Activated naive CD4-positive, alpha-beta T cell treated with anti-CD3 and anti-CD28 coated beads, Interleukin-2, amount 50 U/mL, for 16 hours (primary cell): ENCODE measurements at regions not wholly inside any gene's neighbourhood (a gene's known extent, or its start where the extent isn't known, plus 50 kb on each side); places are given as distances from the start of the nearest gene placed in this dataset.

Experiments
- DNase-seq: peaks from one replicate; pipeline ENCODE4 v3.0.0-alpha.2; 2020

- no peak for DNase-seq
These were observed 356.8 kb downstream of the LMO4 start for GRCh38 chr1:87685311-87686135.

GRCh38 chr1:87686136-87686495 lies 357.4 kb downstream of the LMO4 start:
- DNase-seq = no peak

DNA sequence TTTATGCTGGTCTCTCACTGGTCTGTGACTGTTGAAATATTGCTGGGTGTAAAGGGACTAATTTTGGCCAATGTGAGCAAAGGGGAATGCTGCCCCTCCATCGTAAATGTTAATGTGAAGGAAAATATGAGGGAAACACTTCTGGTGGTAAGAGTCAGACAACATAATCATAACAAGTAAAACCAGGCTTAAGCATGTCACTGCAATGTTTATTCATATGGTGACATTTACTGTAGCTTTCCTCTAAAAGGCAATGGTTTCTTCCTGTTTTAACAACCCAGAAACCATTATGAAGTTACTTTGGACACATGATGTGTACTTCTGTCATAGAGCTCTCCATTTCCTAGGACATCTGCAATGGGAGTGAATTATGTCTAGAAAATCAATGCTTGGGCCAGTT lies 358.0 kb downstream of the LMO4 start:
- no peak for DNase-seq

- no peak for DNase-seq
These were observed 359.5 kb downstream of the LMO4 start for GRCh38 chr1:87688136-87688535.

DNA sequence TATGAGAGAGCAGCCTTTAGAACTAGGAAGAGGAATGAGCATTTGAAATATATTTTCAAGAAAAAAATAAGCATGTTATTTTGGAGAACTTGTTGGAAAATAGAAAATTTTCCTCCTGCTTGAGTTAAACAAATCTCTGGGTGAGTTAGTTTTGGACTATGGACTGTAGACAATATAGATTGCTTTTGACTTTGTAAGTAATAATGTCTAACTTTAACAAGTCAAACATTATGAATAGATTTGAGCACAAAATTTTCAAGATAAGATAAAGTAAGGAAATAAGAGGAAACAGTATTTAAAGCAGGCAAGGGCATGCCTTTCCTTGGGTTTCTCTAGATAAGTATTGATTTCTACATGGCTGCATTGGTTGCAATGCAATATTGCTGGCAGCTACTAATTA lies 360.8 kb downstream of the LMO4 start:
- DNase-seq = no peak

GRCh38 chr1:87696483-87696882 lies 367.8 kb downstream of the LMO4 start:
- no peak for DNase-seq

- no peak for DNase-seq
These were observed 373.8 kb downstream of the LMO4 start for GRCh38 chr1:87702455-87702854.

DNA sequence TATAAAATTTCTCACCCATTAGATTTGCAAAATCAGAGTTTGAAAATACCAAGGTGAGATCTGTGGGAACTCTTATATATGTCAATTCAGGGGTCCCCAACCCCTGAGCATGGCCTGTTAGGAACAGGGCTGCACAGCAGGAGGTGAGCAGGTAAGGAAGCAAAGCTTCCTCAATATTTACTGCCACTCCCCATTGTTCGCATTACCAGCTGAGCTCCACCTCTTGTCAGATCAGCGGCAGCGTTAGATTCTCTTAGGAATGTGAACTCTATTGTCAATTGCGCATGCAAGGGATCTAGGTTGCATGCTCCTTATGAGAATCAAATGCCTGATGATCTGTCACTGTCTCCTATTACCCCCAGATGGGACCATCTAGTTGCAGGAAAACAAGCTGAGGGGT lies 376.6 kb downstream of the LMO4 start:
- no peak for DNase-seq

DNA sequence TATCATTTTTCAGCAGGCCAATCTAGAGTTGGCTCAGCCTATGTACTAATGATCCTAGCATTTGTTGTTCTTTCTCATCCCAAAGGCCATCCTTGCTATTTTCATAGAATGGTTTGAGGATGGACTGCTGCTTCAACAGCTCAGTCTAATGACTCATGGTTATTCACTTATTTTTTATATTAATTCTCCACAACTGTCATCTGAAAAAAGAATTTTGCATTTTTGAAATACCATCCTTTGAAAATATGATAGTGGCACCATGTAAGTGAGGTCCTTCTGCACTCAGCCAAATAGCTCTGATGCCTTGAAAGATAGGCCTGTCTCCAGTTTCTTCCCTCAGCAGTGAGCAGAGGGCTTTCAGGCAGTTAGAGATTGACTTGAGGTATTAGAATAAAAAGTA lies 377.5 kb downstream of the LMO4 start:
- no peak for DNase-seq

GRCh38 chr1:87706779-87707228 lies 378.1 kb downstream of the LMO4 start:
- DNase-seq = no peak

GRCh38 chr1:87707411-87707810 lies 378.7 kb downstream of the LMO4 start:
- no peak for DNase-seq

DNA sequence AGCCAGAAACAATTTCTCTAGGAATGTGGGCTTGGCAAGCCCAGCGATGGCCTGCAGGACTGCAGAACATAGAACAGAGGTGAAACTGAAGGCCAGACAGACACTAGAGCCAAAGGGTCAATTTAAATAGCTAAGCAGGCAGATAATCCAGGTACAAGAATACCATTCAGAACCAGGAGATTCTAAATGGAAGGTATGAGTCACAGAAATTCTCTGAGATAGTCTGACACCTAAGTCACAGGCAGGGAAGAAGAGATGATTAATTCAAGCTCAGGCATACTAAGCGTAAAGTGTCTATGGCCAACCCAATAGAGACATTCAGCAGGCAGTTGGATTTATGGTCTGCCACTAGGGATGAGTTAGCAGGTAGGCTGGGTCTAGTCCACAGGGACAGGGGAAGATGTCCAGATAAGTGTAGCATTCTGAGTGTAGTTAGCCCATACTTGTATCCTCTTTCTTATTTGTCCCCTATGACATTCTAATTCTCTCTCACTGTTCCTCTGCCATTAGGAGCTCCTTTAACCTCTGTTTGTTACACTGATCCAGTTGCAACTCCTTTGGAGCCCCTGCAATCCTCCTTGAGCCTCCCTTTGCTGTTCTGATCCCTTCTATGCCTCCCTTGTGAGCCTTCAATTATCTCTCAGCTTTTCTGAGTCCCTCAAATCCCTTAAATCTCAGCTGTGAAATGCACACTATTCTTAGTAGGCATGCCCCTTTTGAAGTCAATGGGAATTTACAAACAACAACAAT lies 383.8 kb downstream of the LMO4 start:
- DNase-seq = no peak

- no peak for DNase-seq
These were observed 385.6 kb downstream of the LMO4 start for GRCh38 chr1:87714278-87714677.

- no peak for DNase-seq
These were observed 386.4 kb downstream of the LMO4 start for GRCh38 chr1:87715052-87715451.

- no peak for DNase-seq
These were observed 386.8 kb downstream of the LMO4 start for GRCh38 chr1:87715471-87715870.

- DNase-seq = no peak
These were observed 388.5 kb downstream of the LMO4 start for GRCh38 chr1:87717157-87717670.

DNA sequence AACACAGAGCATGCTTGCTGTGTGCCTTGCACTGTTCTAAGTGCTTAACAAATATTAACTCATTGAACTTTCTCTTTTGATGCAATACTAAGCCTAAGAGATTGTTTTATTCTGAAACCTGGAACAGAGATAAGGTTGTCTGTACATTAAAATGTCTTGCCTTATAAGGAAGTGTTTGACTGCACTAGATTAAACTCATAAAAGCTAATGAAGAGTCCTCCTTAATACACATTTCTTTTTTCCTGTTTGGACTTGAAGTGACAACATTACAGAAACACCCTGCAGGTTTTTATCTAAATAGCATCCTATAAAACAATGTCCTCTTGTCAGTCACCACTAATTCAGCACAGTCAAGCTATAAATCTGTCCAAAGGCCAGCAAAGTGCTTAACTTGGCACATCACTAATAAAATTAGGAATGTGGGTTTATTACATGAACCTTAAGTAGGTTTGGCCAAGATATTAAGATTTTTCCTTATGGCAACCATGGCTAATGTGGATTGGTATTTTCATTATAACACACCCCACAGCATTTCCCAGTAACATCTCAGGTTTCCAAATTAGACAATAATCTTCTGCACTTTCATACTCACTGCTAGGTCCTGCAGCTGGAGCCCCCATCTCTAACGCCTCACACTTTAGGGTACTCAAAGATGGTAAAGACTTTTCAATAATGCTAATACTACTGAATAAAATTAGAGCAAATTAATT lies 389.7 kb downstream of the LMO4 start:
- no peak for DNase-seq

- DNase-seq = no peak
These were observed 391.0 kb downstream of the LMO4 start for GRCh38 chr1:87719658-87720057.

DNA sequence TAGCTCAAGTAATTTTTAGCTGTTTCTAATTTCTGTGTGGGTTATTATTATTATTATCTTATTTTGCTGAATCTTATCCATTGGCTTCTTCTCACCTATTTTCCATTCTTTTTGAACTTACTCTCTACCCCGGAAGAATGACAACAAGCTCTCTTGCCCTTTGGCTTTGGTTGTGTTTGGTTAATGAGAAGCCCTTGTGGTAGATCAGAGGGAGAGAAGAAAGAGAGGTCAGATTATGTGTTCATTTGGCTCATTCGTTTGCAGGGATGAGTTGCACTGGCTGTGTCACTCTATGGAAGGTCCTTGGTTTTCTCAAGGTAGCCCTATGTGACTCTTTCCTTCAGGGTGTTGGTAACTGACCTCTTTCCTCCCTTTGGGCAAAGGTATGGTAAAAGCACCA lies 391.9 kb downstream of the LMO4 start:
- no peak for DNase-seq

DNA sequence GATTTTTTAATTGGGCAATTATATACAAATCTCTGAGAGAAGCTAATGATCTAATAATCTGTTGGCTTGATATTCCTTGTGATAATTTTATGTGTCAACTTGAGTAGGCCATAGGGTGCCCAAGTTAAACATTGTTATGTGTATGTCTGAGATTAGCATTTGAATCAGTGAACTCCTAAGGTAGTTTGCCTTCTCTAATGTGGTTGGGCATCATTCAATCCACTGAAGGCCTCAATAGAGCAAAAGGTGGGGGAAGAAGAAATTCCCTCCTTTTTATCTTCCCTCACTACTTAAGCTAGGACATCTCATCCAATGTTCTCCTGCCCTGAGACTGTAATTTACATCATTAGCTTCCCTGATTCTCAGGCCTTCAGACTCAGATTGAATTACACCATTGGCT lies 394.5 kb downstream of the LMO4 start:
- no peak for DNase-seq

DNA sequence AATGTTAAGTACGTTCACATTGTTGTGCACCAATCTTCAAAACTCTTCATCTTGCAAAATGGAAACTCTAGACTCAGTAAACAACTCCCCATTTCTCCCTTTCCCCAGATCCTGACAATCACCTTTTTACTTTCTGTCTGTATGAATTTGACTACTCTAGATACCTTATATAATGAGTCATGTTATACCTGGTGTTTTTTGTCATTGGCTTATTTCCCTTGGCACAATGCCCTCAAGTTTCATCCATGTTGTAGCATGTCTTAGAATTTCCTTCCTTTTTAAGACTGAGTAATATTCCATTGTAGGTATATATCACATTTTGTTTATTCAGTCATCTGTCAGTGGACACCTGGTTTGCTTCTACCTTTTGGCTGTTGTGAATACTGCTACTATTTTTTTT lies 399.5 kb downstream of the LMO4 start:
- no peak for DNase-seq

- DNase-seq = no peak
These were observed 401.9 kb downstream of the LMO4 start for GRCh38 chr1:87730274-87731216.
